Naive thymus-derived CD8-positive, alpha-beta T cell (primary cell): ENCODE measurements at regions not wholly inside any gene's neighbourhood (a gene's known extent, or its start where the extent isn't known, plus 50 kb on each side); places are given as distances from the start of the nearest gene placed in this dataset.
"Not testable (repeated sequence)": the region's sequence is repeated elsewhere in the genome, so short reads cannot be mapped to it uniquely, and the experiment has no call there.

Source experiments
- ATAC-seq, 2 donors: fragments of 150-1000 bp; cut with Tn5 transposase in 1 of 2; sonication (Bioruptor Pico), chemical (Tn5 transposase) in 1 of 2; 1 replicate in 1 of 2; 2 replicates in 1 of 2; pipeline ENCODE4 v1.10.0; 2021; ENCODE audit warnings: mild to moderate bottlenecking in 2 of 2, moderate library complexity in 2 of 2
- POLR2A ChIA-PET: fragments of 350-600 bp; sonication (Branson Sonifier 250); formaldehyde crosslinking; loops from one replicate; lab custom pipeline; 2021; ENCODE audit warnings: antibody characterized with exemption; lab: Charles Lee
- DNase-seq, 10 donors: peaks; one replicate each; pipeline versions ENCODE4 v3.0.0 to v3.0.0-alpha.2; 2020 to 2022
- H3K27ac Mint-ChIP-seq, 10 donors: one replicate each; pipeline ENCODE4 v1.8.0; 2020 to 2022; ENCODE audit warnings: mild to moderate bottlenecking in 10 of 10, mixed read lengths in 10 of 10, moderate library complexity in 4 of 10, inconsistent platforms in 1 of 10
- H3K27me3 Mint-ChIP-seq, 5 donors: one replicate each; pipeline ENCODE4 v1.8.0; 2021 to 2022; ENCODE audit warnings: mixed read lengths in 5 of 5
- H3K36me3 Mint-ChIP-seq, 3 donors: one replicate each; pipeline ENCODE4 v1.8.0; 2020 to 2022; ENCODE audit warnings: mixed read lengths in 3 of 3, mild to moderate bottlenecking in 2 of 3, inconsistent platforms in 1 of 3
- H3K4me1 Mint-ChIP-seq, 4 donors: one replicate each; pipeline ENCODE4 v1.8.0; 2021 to 2022; ENCODE audit warnings: mixed read lengths in 4 of 4
- H3K4me3 Mint-ChIP-seq, 10 donors: one replicate each; pipeline ENCODE4 v1.8.0; 2020 to 2022; ENCODE audit warnings: mild to moderate bottlenecking in 10 of 10, mixed read lengths in 10 of 10, moderate library complexity in 6 of 10, inconsistent platforms in 1 of 10
- H3K9me3 Mint-ChIP-seq, 9 donors: one replicate each; pipeline ENCODE4 v1.8.0; 2020 to 2022; ENCODE audit warnings: mixed read lengths in 9 of 9, mild to moderate bottlenecking in 3 of 9, inconsistent platforms in 1 of 9, moderate library complexity in 1 of 9

GRCh38 chr3:115414610-115415009 is 208.7 kb upstream of the GAP43 start:
- not testable (repeated sequence) for H3K4me1 Mint-ChIP-seq

GRCh38 chr3:115415246-115415996 is 207.9 kb upstream of the GAP43 start:
- Mint-ChIP-seq H3K4me3 (no peak overlapping the region), H3K27me3 (peaks cover 0 to 7% (median 0%) of the 10 kb centered on the region in 5 donors), H3K4me1 (peaks cover 3 to 9% (median 7%) of the 10 kb centered on the region in 4 donors), H3K27ac (no peak overlapping the region), H3K36me3 (no peaks in the 10 kb centered on the region), H3K9me3 (no peaks in the 10 kb centered on the region)
- POLR2A ChIA-PET: no interaction called here
- DNase-seq: no peak
- no peak for ATAC-seq

More at GRCh38 chr3:115414610-115415009, 208.7 kb upstream of the GAP43 start:
- DNase-seq, H3K36me3 Mint-ChIP-seq, H3K4me3 Mint-ChIP-seq, POLR2A ChIA-PET, ATAC-seq, H3K27ac Mint-ChIP-seq, H3K9me3 Mint-ChIP-seq, H3K27me3 Mint-ChIP-seq: not testable (repeated sequence)

GRCh38 chr3:115418583-115418982 is 204.7 kb upstream of the GAP43 start:
- POLR2A ChIA-PET: interaction anchor here (0.5 kb wide), 1 partner anchor 99 kb away, joined by 3 read pairs; no protein-coding TSS in a partner anchor
- no peak overlapping the region for H3K4me3 Mint-ChIP-seq
- H3K36me3 Mint-ChIP-seq: no peaks in the 10 kb centered on the region
- H3K4me1 Mint-ChIP-seq: peaks cover 3 to 9% (median 7%) of the 10 kb centered on the region in 4 donors
- DNase-seq (peak in 2 of 10 donors; percentile 16 to 29), ATAC-seq (peak; percentile 41 to 45)
- peaks cover 0 to 7% (median 0%) of the 10 kb centered on the region in 5 donors for H3K27me3 Mint-ChIP-seq
- peaks cover 0 to 4% (median 0%) of the 10 kb centered on the region in 9 donors for H3K9me3 Mint-ChIP-seq
- peak overlapping the region in 4 of 10 donors; percentile 5 to 58 (median 30) for H3K27ac Mint-ChIP-seq

GRCh38 chr3:115420086-115420485 is 203.2 kb upstream of the GAP43 start:
- DNase-seq: no peak
- Mint-ChIP-seq H3K4me1 (peaks cover 3 to 9% (median 7%) of the 10 kb centered on the region in 4 donors), H3K27ac (no peak overlapping the region), H3K4me3 (no peak overlapping the region), H3K9me3 (peaks cover 0 to 4% (median 0%) of the 10 kb centered on the region in 9 donors), H3K36me3 (no peaks in the 10 kb centered on the region), H3K27me3 (peaks cover 0 to 4% (median 0%) of the 10 kb centered on the region in 5 donors)
- POLR2A ChIA-PET: no interaction called here
- no peak for ATAC-seq

GRCh38 chr3:115423170-115423569 is 200.1 kb upstream of the GAP43 start:
- POLR2A ChIA-PET: no interaction called here
- H3K27ac Mint-ChIP-seq: no peak overlapping the region
- peaks cover 3 to 9% (median 7%) of the 10 kb centered on the region in 4 donors for H3K4me1 Mint-ChIP-seq
- H3K4me3 Mint-ChIP-seq: no peak overlapping the region
- DNase-seq (no peak), ATAC-seq (no peak)
- H3K9me3 Mint-ChIP-seq: peaks cover 0 to 5% (median 0%) of the 10 kb centered on the region in 9 donors
- peaks cover 0 to 2% (median 0%) of the 10 kb centered on the region in 5 donors for H3K27me3 Mint-ChIP-seq
- no peaks in the 10 kb centered on the region for H3K36me3 Mint-ChIP-seq

- Mint-ChIP-seq H3K9me3 (peaks cover 0 to 4% (median 0%) of the 10 kb centered on the region in 9 donors), H3K4me1 (no peaks in the 10 kb centered on the region), H3K4me3 (no peak overlapping the region), H3K36me3 (no peaks in the 10 kb centered on the region), H3K27ac (no peak overlapping the region), H3K27me3 (peaks cover 0 to 5% (median 0%) of the 10 kb centered on the region in 5 donors)
- POLR2A ChIA-PET: no interaction called here
- no peak for ATAC-seq
- no peak for DNase-seq
Observed at GRCh38 chr3:115428841-115429240, 194.5 kb upstream of the GAP43 start.

- ATAC-seq: no peak
- H3K27me3 Mint-ChIP-seq: peaks cover 0 to 2% (median 0%) of the 10 kb centered on the region in 5 donors
- H3K4me3 Mint-ChIP-seq: no peak overlapping the region
- H3K9me3 Mint-ChIP-seq: no peaks in the 10 kb centered on the region
- H3K36me3 Mint-ChIP-seq: no peaks in the 10 kb centered on the region
- H3K4me1 Mint-ChIP-seq: no peaks in the 10 kb centered on the region
- no peak for DNase-seq
- H3K27ac Mint-ChIP-seq: no peak overlapping the region
- POLR2A ChIA-PET: no interaction called here
Observed at GRCh38 chr3:115436767-115437301, 186.5 kb upstream of the GAP43 start.

GRCh38 chr3:115438799-115439198 is 184.5 kb upstream of the GAP43 start:
- no peak overlapping the region for H3K4me3 Mint-ChIP-seq
- H3K36me3 Mint-ChIP-seq: no peaks in the 10 kb centered on the region
- POLR2A ChIA-PET: no interaction called here
- no peaks in the 10 kb centered on the region for H3K9me3 Mint-ChIP-seq
- H3K27ac Mint-ChIP-seq: no peak overlapping the region
- ATAC-seq (no peak), DNase-seq (no peak)
- H3K4me1 Mint-ChIP-seq: no peaks in the 10 kb centered on the region
- H3K27me3 Mint-ChIP-seq: peaks cover 0 to 2% (median 0%) of the 10 kb centered on the region in 5 donors

- POLR2A ChIA-PET: no interaction called here
- no peak for ATAC-seq
- Mint-ChIP-seq H3K9me3 (peaks cover 0 to 2% (median 0%) of the 10 kb centered on the region in 9 donors), H3K27ac (no peak overlapping the region), H3K4me1 (no peaks in the 10 kb centered on the region), H3K36me3 (no peaks in the 10 kb centered on the region), H3K4me3 (no peak overlapping the region), H3K27me3 (no peaks in the 10 kb centered on the region)
- no peak for DNase-seq
Observed at GRCh38 chr3:115445559-115445958, 177.8 kb upstream of the GAP43 start.

GRCh38 chr3:115448851-115449250 is 174.5 kb upstream of the GAP43 start:
- Mint-ChIP-seq H3K4me1 (no peaks in the 10 kb centered on the region), H3K4me3 (no peak overlapping the region), H3K36me3 (no peaks in the 10 kb centered on the region), H3K27me3 (peaks cover 0 to 2% (median 0%) of the 10 kb centered on the region in 5 donors), H3K9me3 (peaks cover 0 to 2% (median 0%) of the 10 kb centered on the region in 9 donors), H3K27ac (no peak overlapping the region)
- no peak for DNase-seq
- no peak for ATAC-seq
- POLR2A ChIA-PET: no interaction called here

- peaks cover 0 to 2% (median 0%) of the 10 kb centered on the region in 5 donors for H3K27me3 Mint-ChIP-seq
- H3K36me3 Mint-ChIP-seq: peaks cover 0 to 5% (median 0%) of the 10 kb centered on the region in 3 donors
- H3K4me3 Mint-ChIP-seq: no peak overlapping the region
- no peak overlapping the region for H3K27ac Mint-ChIP-seq
- no peaks in the 10 kb centered on the region for H3K4me1 Mint-ChIP-seq
- DNase-seq (no peak), ATAC-seq (no peak)
- peaks cover 0 to 9% (median under 1%) of the 10 kb centered on the region in 9 donors for H3K9me3 Mint-ChIP-seq
- POLR2A ChIA-PET: no interaction called here
Observed at GRCh38 chr3:115450036-115450435, 173.3 kb upstream of the GAP43 start.

- no peak for DNase-seq
- Mint-ChIP-seq H3K27ac (no peak overlapping the region), H3K36me3 (peaks cover 2 to 15% (median 6%) of the 10 kb centered on the region in 3 donors), H3K27me3 (peaks cover 2 to 23% (median 8%) of the 10 kb centered on the region in 5 donors), H3K4me3 (no peak overlapping the region), H3K4me1 (no peaks in the 10 kb centered on the region), H3K9me3 (peaks cover 0 to 7% (median 0%) of the 10 kb centered on the region in 9 donors)
- no peak for ATAC-seq
- POLR2A ChIA-PET: no interaction called here
Observed at GRCh38 chr3:115464036-115464435, 159.3 kb upstream of the GAP43 start.

GRCh38 chr3:115469649-115470048 is 153.7 kb upstream of the GAP43 start:
- Mint-ChIP-seq H3K27ac (no peak overlapping the region), H3K9me3 (no peaks in the 10 kb centered on the region), H3K36me3 (no peaks in the 10 kb centered on the region), H3K4me3 (no peak overlapping the region), H3K27me3 (peaks cover 2 to 14% (median 7%) of the 10 kb centered on the region in 5 donors), H3K4me1 (peaks cover 0 to 2% (median 0%) of the 10 kb centered on the region in 4 donors)
- ATAC-seq (no peak), DNase-seq (no peak)
- POLR2A ChIA-PET: no interaction called here
